Suprapubic skin (tissue), 4 donors: ENCODE measurements at regions not wholly inside any gene's neighbourhood (a gene's known extent, or its start where the extent isn't known, plus 50 kb on each side); places are given as distances from the start of the nearest gene placed in this dataset.

Experiments
- DNase-seq, 2 donors: peaks; one replicate each; pipeline ENCODE4 v3.0.0-alpha.2; 2019; ENCODE audit warnings: low spot score in 2 of 2
- H3K27ac ChIP-seq: fragments of 200-600 bp; sonication (generic); one replicate; pipeline ENCODE4 v1.5.1; 2019
- H3K27me3 ChIP-seq: fragments of 200-600 bp; sonication (generic); one replicate; pipeline ENCODE4 v1.5.1; 2019
- H3K36me3 ChIP-seq: fragments of 200-600 bp; sonication (generic); one replicate; pipeline ENCODE4 v1.5.1; 2019
- H3K4me1 ChIP-seq: fragments of 200-600 bp; sonication (generic); one replicate; pipeline ENCODE4 v1.5.1; 2019
- H3K4me3 ChIP-seq: fragments of 200-600 bp; sonication (generic); one replicate; pipeline ENCODE4 v1.5.1; 2019; ENCODE audit warnings: mild to moderate bottlenecking
- H3K9me3 ChIP-seq: fragments of 200-600 bp; sonication (generic); one replicate; pipeline ENCODE4 v1.5.1; 2019
- CTCF ChIP-seq, 2 donors: fragments of 200-600 bp in 1 of 2; fragments of 450-650 bp in 1 of 2; sonication (generic) in 1 of 2; IDR thresholded peaks; one replicate each; pipeline ENCODE4 v1.5.1; 2016 to 2019; ENCODE audit warnings: antibody characterized with exemption in 2 of 2, mild to moderate bottlenecking in 1 of 2, moderate library complexity in 1 of 2
- EP300 ChIP-seq: sonication (generic); formaldehyde crosslinking; IDR thresholded peaks from one replicate; pipeline ENCODE4 v1.6.1; 2017; ENCODE audit warnings: antibody characterized with exemption
- POLR2A ChIP-seq, 2 donors: fragments of 450-650 bp; IDR thresholded peaks; one replicate each; pipeline ENCODE4 v1.6.1; 2017; ENCODE audit warnings: antibody characterized with exemption in 2 of 2, mild to moderate bottlenecking in 2 of 2, moderate library complexity in 2 of 2
- POLR2AphosphoS5 ChIP-seq, 3 donors: sonication (generic); formaldehyde crosslinking; IDR thresholded peaks; one replicate each; pipeline ENCODE4 v1.6.1; 2017; ENCODE audit warnings: antibody characterized with exemption in 3 of 3
- WGBS: methylation state at CpG from one replicate; pipeline ENCODE4 v1.1.5; 2018; 5-methylcytosine and 5-hydroxymethylcytosine counted together

DNA sequence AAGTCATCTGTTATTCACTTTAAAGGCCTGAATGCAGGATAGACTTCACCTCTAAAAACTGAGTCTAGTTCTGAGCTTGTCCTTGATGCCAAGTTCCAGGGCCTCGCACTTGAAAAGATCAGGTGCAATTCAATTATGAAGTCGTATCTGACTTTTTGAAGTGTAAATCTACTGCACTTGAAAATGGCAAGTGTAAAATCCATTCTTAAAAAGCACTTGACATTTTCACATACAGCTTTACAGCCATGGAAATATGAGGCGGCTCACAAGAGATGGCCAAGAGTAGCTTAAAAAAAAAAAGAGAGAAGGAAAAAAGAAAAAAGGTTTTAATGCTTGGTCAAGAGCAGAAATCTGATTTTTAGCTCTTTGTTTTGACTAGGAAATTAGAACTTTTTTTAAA is 172.5 kb downstream of the GXYLT1 start:
- H3K9me3 ChIP-seq, result no peaks in the 10 kb centered on the region
- no peaks in the 10 kb centered on the region for H3K27me3 ChIP-seq
- no peak overlapping the region for H3K27ac ChIP-seq
- 89% methylated on average over 3 of the region's 3 CpGs for WGBS
- no peak overlapping the region for H3K4me3 ChIP-seq
- DNase-seq, result no peak
- H3K36me3 ChIP-seq, result no peaks in the 10 kb centered on the region
- TF ChIP-seq POLR2A (IDR thresholded peaks at IDR 0.05) (no peak), EP300 (no peak), POLR2AphosphoS5 (IDR thresholded peaks at IDR 0.05) (no peak), CTCF (IDR thresholded peaks at IDR 0.05) (no peak)
- H3K4me1 ChIP-seq, result no peaks in the 10 kb centered on the region

GRCh38 chr12:41970744-41971143 is 173.9 kb downstream of the GXYLT1 start:
- TF ChIP-seq POLR2A (IDR thresholded peaks at IDR 0.05), result no peak
- TF ChIP-seq CTCF (IDR thresholded peaks at IDR 0.05), result no peak
- no peak for TF ChIP-seq POLR2AphosphoS5 (IDR thresholded peaks at IDR 0.05)
- TF ChIP-seq EP300, result no peak
- H3K36me3 ChIP-seq, result no peaks in the 10 kb centered on the region
- H3K9me3 ChIP-seq, result no peaks in the 10 kb centered on the region
- H3K4me3 ChIP-seq, result no peak overlapping the region
- H3K4me1 ChIP-seq, result no peaks in the 10 kb centered on the region
- no peaks in the 10 kb centered on the region for H3K27me3 ChIP-seq
- DNase-seq, result no peak
- H3K27ac ChIP-seq, result no peak overlapping the region
- 72% methylated on average over 2 of the region's 2 CpGs for WGBS

GRCh38 chr12:41968599-41968998 is 176.1 kb downstream of the GXYLT1 start:
- no peak for DNase-seq
- Histone ChIP-seq H3K36me3 (no peaks in the 10 kb centered on the region), H3K9me3 (no peaks in the 10 kb centered on the region), H3K4me1 (no peaks in the 10 kb centered on the region), H3K4me3 (no peak overlapping the region), H3K27me3 (no peaks in the 10 kb centered on the region), H3K27ac (no peak overlapping the region)
- TF ChIP-seq EP300 (no peak), POLR2AphosphoS5 (IDR thresholded peaks at IDR 0.05) (no peak), CTCF (IDR thresholded peaks at IDR 0.05) (no peak), POLR2A (IDR thresholded peaks at IDR 0.05) (no peak)

DNA sequence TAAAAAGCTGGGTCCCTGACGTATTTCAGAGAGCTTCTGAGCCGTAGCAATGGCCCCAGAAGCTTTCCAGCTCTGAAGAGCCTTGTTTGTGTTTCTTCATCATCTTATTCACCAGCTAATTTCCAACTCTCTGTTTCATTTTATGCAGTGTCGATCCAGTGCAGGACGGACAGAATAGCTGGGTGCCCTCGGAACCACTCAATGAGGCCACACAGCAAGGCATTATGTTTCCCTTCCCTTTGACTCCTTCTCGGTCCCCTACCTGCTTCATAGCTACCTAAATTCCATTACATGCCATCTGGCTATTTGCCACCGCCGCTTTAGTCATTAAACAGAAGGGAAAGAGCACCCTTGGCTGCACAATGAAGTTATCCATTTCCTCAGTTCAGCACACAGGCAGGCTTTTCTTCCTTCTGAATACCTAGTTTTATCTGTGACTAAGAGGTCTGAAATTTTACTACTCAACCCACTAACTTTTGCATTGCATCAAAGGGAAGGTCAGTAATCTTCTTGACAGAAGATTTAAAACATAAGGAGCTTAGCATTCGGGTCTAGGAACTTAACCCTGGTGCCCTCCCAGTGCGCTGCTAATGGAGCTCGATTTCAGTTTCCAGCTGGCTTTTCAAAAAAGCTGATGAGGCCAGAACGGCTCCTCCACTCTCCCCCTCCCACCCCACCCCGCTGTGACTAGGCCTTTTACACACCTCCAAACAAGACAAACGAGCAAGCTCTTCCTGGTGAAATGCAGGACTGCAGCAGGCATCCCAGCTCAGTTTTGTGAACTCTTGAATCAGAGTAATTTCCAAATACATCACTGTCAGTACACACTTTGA is 176.8 kb downstream of the GXYLT1 start:
- DNase-seq, result no peak
- 69% methylated on average over 14 of the region's 14 CpGs for whole genome bisulfite sequencing
- H3K4me3 ChIP-seq, result no peak overlapping the region

More for the DNA sequence above, 176.8 kb downstream of the GXYLT1 start:
- H3K9me3 ChIP-seq, result no peaks in the 10 kb centered on the region
- TF ChIP-seq EP300, result no peak
- no peak for TF ChIP-seq POLR2AphosphoS5 (IDR thresholded peaks at IDR 0.05)
- no peak for TF ChIP-seq CTCF (IDR thresholded peaks at IDR 0.05)
- TF ChIP-seq POLR2A (IDR thresholded peaks at IDR 0.05), result no peak
- no peaks in the 10 kb centered on the region for H3K27me3 ChIP-seq
- no peak overlapping the region for H3K27ac ChIP-seq
- no peaks in the 10 kb centered on the region for H3K36me3 ChIP-seq
- no peaks in the 10 kb centered on the region for H3K4me1 ChIP-seq
